CD4-positive, CD25-positive, alpha-beta regulatory T cell (primary cell): ENCODE measurements at regions not wholly inside any gene's neighbourhood (a gene's known extent, or its start where the extent isn't known, plus 50 kb on each side); places are given as distances from the start of the nearest gene placed in this dataset.

Experiments
- ATAC-seq, 2 donors: fragments of 150-1000 bp; cut with Tn5 transposase; one replicate each; pipeline ENCODE4 v1.10.0; 2021; ENCODE audit warnings: low read depth in 2 of 2, moderate number of reproducible peaks in 2 of 2, moderate library complexity in 1 of 2
- DNase-seq, 3 donors: peaks; one replicate each; pipeline versions ENCODE4 v3.0.0 to v3.0.0-alpha.2; 2012 to 2022; ENCODE audit warnings: mixed read lengths in 1 of 3
- H3K27ac ChIP-seq: one replicate; pipeline ENCODE4 v1.7.0; 2013; ENCODE audit warnings: mild to moderate bottlenecking, low read length; ENCODE audit not compliant: insufficient read depth, poor library complexity, severe bottlenecking
- H3K27me3 ChIP-seq: one replicate; pipeline ENCODE4 v1.7.0; 2013; ENCODE audit warnings: low read length; ENCODE audit not compliant: control insufficient read depth, insufficient read depth
- H3K36me3 ChIP-seq: one replicate; pipeline ENCODE4 v1.7.0; 2013; ENCODE audit warnings: mild to moderate bottlenecking, low read length, moderate library complexity; ENCODE audit not compliant: control insufficient read depth, insufficient read depth
- H3K4me1 ChIP-seq: 2 replicates; pipeline ENCODE4 v1.7.0; 2013; ENCODE audit warnings: mild to moderate bottlenecking, low read length; ENCODE audit not compliant: insufficient read depth, control insufficient read depth, poor library complexity, severe bottlenecking
- H3K4me3 ChIP-seq: one replicate; pipeline ENCODE4 v1.7.0; 2013; ENCODE audit warnings: low read depth, mild to moderate bottlenecking, low read length, moderate library complexity
- H3K9me3 ChIP-seq, 2 experiments: 1 replicate in 1 of 2; 2 replicates in 1 of 2; pipeline ENCODE4 v1.7.0; 2013; ENCODE audit warnings: low read length in 2 of 2, mild to moderate bottlenecking in 1 of 2, moderate library complexity in 1 of 2; ENCODE audit not compliant: control insufficient read depth in 2 of 2
- H3K27ac Mint-ChIP-seq, 3 donors: one replicate each; pipeline ENCODE4 v1.8.0; 2020 to 2022; ENCODE audit warnings: mild to moderate bottlenecking in 3 of 3, mixed read lengths in 3 of 3, moderate library complexity in 2 of 3
- H3K27me3 Mint-ChIP-seq: one replicate; pipeline ENCODE4 v1.8.0; 2022; ENCODE audit warnings: mild to moderate bottlenecking, mixed read lengths
- H3K36me3 Mint-ChIP-seq: one replicate; pipeline ENCODE4 v1.8.0; 2020; ENCODE audit warnings: mixed read lengths
- H3K4me1 Mint-ChIP-seq, 4 donors: one replicate each; pipeline ENCODE4 v1.8.0; 2020 to 2022; ENCODE audit warnings: mixed read lengths in 4 of 4, mild to moderate bottlenecking in 1 of 4
- H3K4me3 Mint-ChIP-seq, 4 donors: one replicate each; pipeline ENCODE4 v1.8.0; 2020 to 2022; ENCODE audit warnings: mild to moderate bottlenecking in 4 of 4, mixed read lengths in 4 of 4, moderate library complexity in 3 of 4
- H3K9me3 Mint-ChIP-seq, 7 donors: one replicate each; pipeline ENCODE4 v1.8.0; 2020 to 2022; ENCODE audit warnings: mixed read lengths in 7 of 7, mild to moderate bottlenecking in 3 of 7, moderate library complexity in 2 of 7

GRCh38 chr14:100645196-100645981 is 58.2 kb upstream of the BEGAIN start:
- Mint-ChIP-seq H3K4me1 (peaks cover 17 to 57% (median 38%) of the 10 kb centered on the region in 4 donors), H3K36me3 (no peaks in the 10 kb centered on the region), H3K9me3 (peaks cover 0 to 3% (median 0%) of the 10 kb centered on the region in 7 donors), H3K27me3 (peaks cover 7% of the 10 kb centered on the region), H3K4me3 (peak overlapping the region; percentile 1 to 55 (median 46)), H3K27ac (peak overlapping the region; percentile 7 to 94 (median 62))
- no peaks in the 10 kb centered on the region for H3K9me3 ChIP-seq
- no peaks in the 10 kb centered on the region for H3K27me3 ChIP-seq
- H3K4me1 ChIP-seq: peaks cover 36% of the 10 kb centered on the region
- ATAC-seq (peak; percentile 72 to 76), DNase-seq (peak; percentile 71 to 90 (median 72))
- H3K27ac ChIP-seq: peak overlapping the region; percentile 28
- H3K4me3 ChIP-seq: peak overlapping the region; percentile 31
- no peaks in the 10 kb centered on the region for H3K36me3 ChIP-seq

DNA sequence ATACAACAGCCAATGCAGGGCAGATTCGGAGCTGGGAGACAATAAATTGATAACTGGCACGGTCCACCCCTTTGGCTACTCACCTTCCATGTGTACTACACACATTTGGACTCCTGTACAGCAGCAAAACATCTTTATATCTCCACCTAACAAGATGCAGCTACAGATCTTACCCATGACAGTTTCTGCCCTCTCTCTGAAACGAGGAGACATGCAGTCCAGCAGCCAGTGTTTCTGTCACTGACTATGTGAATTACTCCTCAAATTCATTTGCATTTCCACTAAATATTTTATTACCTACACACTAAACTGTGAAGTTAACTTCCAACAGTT is 58.7 kb upstream of the BEGAIN start:
- H3K4me1 ChIP-seq: peaks cover 31% of the 10 kb centered on the region
- H3K27ac ChIP-seq: no peak overlapping the region
- H3K27me3 ChIP-seq: no peaks in the 10 kb centered on the region
- H3K9me3 Mint-ChIP-seq: peaks cover 0 to 3% (median 0%) of the 10 kb centered on the region in 7 donors
- no peaks in the 10 kb centered on the region for H3K36me3 Mint-ChIP-seq
- peaks cover 16 to 52% (median 33%) of the 10 kb centered on the region in 4 donors for H3K4me1 Mint-ChIP-seq
- H3K4me3 Mint-ChIP-seq: no peak overlapping the region
- no peaks in the 10 kb centered on the region for H3K36me3 ChIP-seq
- ATAC-seq (no peak), DNase-seq (no peak)
- peaks cover 4% of the 10 kb centered on the region for H3K27me3 Mint-ChIP-seq
- no peak overlapping the region for H3K4me3 ChIP-seq
- H3K27ac Mint-ChIP-seq: peak overlapping the region in 1 of 3 donors; percentile 7
- no peaks in the 10 kb centered on the region for H3K9me3 ChIP-seq

DNA sequence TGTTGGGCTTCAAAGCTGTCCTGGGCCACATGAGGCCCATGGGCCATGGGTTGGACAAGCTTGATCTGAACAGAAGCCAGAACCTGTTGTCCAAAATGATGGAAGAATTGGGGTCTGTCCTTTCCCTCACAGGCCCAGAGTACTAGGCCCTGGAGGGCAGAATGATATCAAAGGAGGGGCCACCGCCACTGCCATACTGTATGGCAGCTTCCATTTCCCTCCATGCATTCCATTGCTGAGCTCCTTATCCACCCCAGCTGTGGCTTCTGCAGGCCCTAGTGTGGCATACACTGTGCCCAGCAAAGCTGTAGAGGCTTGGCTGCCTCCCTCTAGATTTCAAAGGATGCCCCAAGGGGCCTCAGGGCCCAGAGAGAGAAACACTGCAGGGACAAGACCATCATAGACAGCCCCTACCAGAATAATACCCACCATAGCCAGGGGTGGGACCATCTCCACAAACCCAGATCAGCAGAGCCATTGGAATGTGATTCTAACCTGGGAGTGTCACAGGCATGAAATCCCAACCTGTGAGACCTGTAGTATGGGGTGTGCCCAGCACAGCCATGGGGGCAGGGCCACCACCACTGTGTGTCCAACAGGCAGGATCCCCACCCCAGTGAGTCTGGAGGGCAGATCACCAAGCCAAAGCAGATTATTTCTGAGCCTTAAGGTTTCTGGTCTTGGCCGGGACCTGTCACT is 61.4 kb upstream of the BEGAIN start:
- H3K27ac Mint-ChIP-seq: no peak overlapping the region

DNA sequence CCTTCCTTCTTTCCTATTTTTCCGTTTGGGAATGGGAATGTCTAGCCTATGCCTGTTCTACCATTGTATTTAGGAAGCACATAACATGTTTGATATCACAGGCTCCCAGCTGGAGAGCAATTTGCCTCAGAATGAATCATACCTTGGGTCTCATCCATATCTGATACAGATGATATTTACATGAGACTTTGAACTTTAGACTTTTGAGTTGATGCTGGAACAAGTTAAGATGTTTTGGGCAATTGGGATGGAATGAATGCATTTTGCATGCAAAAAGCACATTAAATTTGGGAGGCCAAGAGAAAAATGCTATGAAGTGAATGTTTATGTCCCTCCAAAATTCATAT is 61.9 kb upstream of the BEGAIN start:
- Histone ChIP-seq H3K36me3 (no peaks in the 10 kb centered on the region), H3K4me3 (no peak overlapping the region), H3K9me3 (no peaks in the 10 kb centered on the region), H3K4me1 (peaks cover 26% of the 10 kb centered on the region), H3K27ac (no peak overlapping the region), H3K27me3 (peaks cover under 1% of the 10 kb centered on the region)
- no peak for ATAC-seq
- H3K36me3 Mint-ChIP-seq: no peaks in the 10 kb centered on the region
- H3K4me3 Mint-ChIP-seq: no peak overlapping the region
- no peak for DNase-seq
- peaks cover 0 to 3% (median 0%) of the 10 kb centered on the region in 7 donors for H3K9me3 Mint-ChIP-seq
- peak overlapping the region in 1 of 3 donors; percentile 14 for H3K27ac Mint-ChIP-seq
- peaks cover 15 to 27% (median 19%) of the 10 kb centered on the region in 4 donors for H3K4me1 Mint-ChIP-seq
- peaks cover 15% of the 10 kb centered on the region for H3K27me3 Mint-ChIP-seq

More for the DNA sequence above, 61.4 kb upstream of the BEGAIN start:
- Mint-ChIP-seq H3K36me3 (no peaks in the 10 kb centered on the region), H3K9me3 (peaks cover 0 to 3% (median 0%) of the 10 kb centered on the region in 7 donors), H3K4me1 (peaks cover 15 to 27% (median 19%) of the 10 kb centered on the region in 4 donors), H3K27me3 (peaks cover 10% of the 10 kb centered on the region), H3K4me3 (no peak overlapping the region)
- H3K36me3 ChIP-seq: no peaks in the 10 kb centered on the region
- ATAC-seq (no peak), DNase-seq (no peak)
- H3K9me3 ChIP-seq: no peaks in the 10 kb centered on the region
- peaks cover 21% of the 10 kb centered on the region for H3K4me1 ChIP-seq
- H3K4me3 ChIP-seq: no peak overlapping the region
- no peak overlapping the region for H3K27ac ChIP-seq
- no peaks in the 10 kb centered on the region for H3K27me3 ChIP-seq

- peaks cover 20% of the 10 kb centered on the region for H3K27me3 Mint-ChIP-seq
- H3K4me1 Mint-ChIP-seq: peaks cover 0 to 11% (median 3%) of the 10 kb centered on the region in 4 donors
- H3K27ac Mint-ChIP-seq: peak overlapping the region in 2 of 3 donors; percentile 50 to 55
- Histone ChIP-seq H3K27me3 (peaks cover 2% of the 10 kb centered on the region), H3K27ac (no peak overlapping the region), H3K36me3 (no peaks in the 10 kb centered on the region), H3K4me3 (no peak overlapping the region), H3K4me1 (peaks cover 16% of the 10 kb centered on the region), H3K9me3 (no peaks in the 10 kb centered on the region)
- H3K4me3 Mint-ChIP-seq: no peak overlapping the region
- no peaks in the 10 kb centered on the region for H3K9me3 Mint-ChIP-seq
- ATAC-seq (no peak), DNase-seq (no peak)
- no peaks in the 10 kb centered on the region for H3K36me3 Mint-ChIP-seq
Observed at GRCh38 chr14:100651999-100652508, 64.8 kb upstream of the BEGAIN start.

DNA sequence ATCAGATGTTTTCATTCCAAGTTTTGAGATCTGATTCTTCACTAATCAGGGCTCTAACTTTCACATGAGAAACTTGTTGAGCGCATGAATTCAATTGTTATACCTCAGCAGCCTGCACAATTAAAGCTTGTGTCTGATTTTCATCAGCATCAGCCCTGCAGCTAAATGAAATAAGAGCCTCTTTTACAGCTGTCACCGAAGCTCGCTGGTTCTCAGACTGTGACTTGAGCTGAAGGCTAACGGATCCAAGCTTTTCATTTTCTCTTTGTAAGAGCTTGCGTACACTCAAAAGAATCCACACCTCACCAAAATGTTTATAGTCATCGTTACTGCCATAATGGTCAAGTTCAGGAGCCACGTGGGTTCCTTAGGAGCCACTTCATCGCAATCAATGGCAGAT is 65.5 kb upstream of the BEGAIN start:
- no peak overlapping the region for H3K4me3 ChIP-seq
- H3K4me1 ChIP-seq: peaks cover 16% of the 10 kb centered on the region
- Mint-ChIP-seq H3K9me3 (no peaks in the 10 kb centered on the region), H3K4me3 (no peak overlapping the region), H3K27me3 (peaks cover 20% of the 10 kb centered on the region), H3K27ac (no peak overlapping the region), H3K36me3 (no peaks in the 10 kb centered on the region), H3K4me1 (peaks cover 0 to 11% (median 3%) of the 10 kb centered on the region in 4 donors)
- DNase-seq (no peak), ATAC-seq (no peak)
- peaks cover 2% of the 10 kb centered on the region for H3K27me3 ChIP-seq
- no peaks in the 10 kb centered on the region for H3K9me3 ChIP-seq
- no peak overlapping the region for H3K27ac ChIP-seq
- no peaks in the 10 kb centered on the region for H3K36me3 ChIP-seq

GRCh38 chr14:100653409-100653808 is 66.2 kb upstream of the BEGAIN start:
- DNase-seq (peak in 2 of 3 donors; percentile 21 to 40), ATAC-seq (no peak)
- Histone ChIP-seq H3K4me3 (no peak overlapping the region), H3K4me1 (peaks cover 16% of the 10 kb centered on the region), H3K36me3 (no peaks in the 10 kb centered on the region), H3K9me3 (no peaks in the 10 kb centered on the region), H3K27me3 (peaks cover 2% of the 10 kb centered on the region), H3K27ac (no peak overlapping the region)
- H3K36me3 Mint-ChIP-seq: no peaks in the 10 kb centered on the region
- peaks cover 20% of the 10 kb centered on the region for H3K27me3 Mint-ChIP-seq
- peaks cover 0 to 11% (median 3%) of the 10 kb centered on the region in 4 donors for H3K4me1 Mint-ChIP-seq
- H3K9me3 Mint-ChIP-seq: no peaks in the 10 kb centered on the region
- H3K4me3 Mint-ChIP-seq: peak overlapping the region in 1 of 4 donors; percentile 44
- no peak overlapping the region for H3K27ac Mint-ChIP-seq
